HG03439 (cell line): ENCODE measurements at regions not wholly inside any gene's neighbourhood (a gene's known extent, or its start where the extent isn't known, plus 50 kb on each side); places are given as distances from the start of the nearest gene placed in this dataset.

Experiments
- ATAC-seq: cut with Tn5 transposase; IDR thresholded peaks from one replicate; pipeline ENCODE4 v1.9.1; 2021; ENCODE audit warnings: mild to moderate bottlenecking, moderate library complexity; ENCODE audit not compliant: unreplicated experiment

GRCh38 chr10:76667408-76668370, 969.9 kb downstream of the KCNMA1 start:
- ATAC-seq, result no peak

- ATAC-seq, result no peak
These were observed 970.7 kb downstream of the KCNMA1 start for GRCh38 chr10:76666891-76667290.

GRCh38 chr10:76665029-76665428, 972.6 kb downstream of the KCNMA1 start:
- ATAC-seq, result no peak

GRCh38 chr10:76657337-76658012, 980.1 kb downstream of the KCNMA1 start:
- peak; percentile 58 for ATAC-seq

- ATAC-seq, result no peak
These were observed 986.5 kb downstream of the KCNMA1 start for GRCh38 chr10:76651154-76651553.

GRCh38 chr10:76649723-76650127, 987.9 kb downstream of the KCNMA1 start:
- no peak for ATAC-seq

- no peak for ATAC-seq
These were observed 988.4 kb downstream of the KCNMA1 start for GRCh38 chr10:76649254-76649653.

- ATAC-seq, result no peak
These were observed 990.3 kb downstream of the KCNMA1 start for GRCh38 chr10:76647301-76647700.

GRCh38 chr10:76645341-76645740, 992.3 kb downstream of the KCNMA1 start:
- ATAC-seq, result no peak

GRCh38 chr10:76644476-76644875, 993.1 kb downstream of the KCNMA1 start:
- ATAC-seq, result no peak

GRCh38 chr10:76643511-76643911, 994.1 kb downstream of the KCNMA1 start:
- no peak for ATAC-seq

GRCh38 chr10:76642358-76642757, 995.2 kb downstream of the KCNMA1 start:
- no peak for ATAC-seq

- no peak for ATAC-seq
These were observed 996.4 kb downstream of the KCNMA1 start for GRCh38 chr10:76641215-76641614.

GRCh38 chr10:76640806-76641205, 996.8 kb downstream of the KCNMA1 start:
- ATAC-seq, result no peak

- ATAC-seq, result no peak
These were observed 1004.9 kb downstream of the KCNMA1 start for GRCh38 chr10:76632767-76633051.

GRCh38 chr10:76631884-76632766, 1005.5 kb downstream of the KCNMA1 start:
- no peak for ATAC-seq

- no peak for ATAC-seq
These were observed 1006.5 kb downstream of the KCNMA1 start for GRCh38 chr10:76631036-76631670.

GRCh38 chr10:76628801-76629200, 1008.8 kb downstream of the KCNMA1 start:
- no peak for ATAC-seq

GRCh38 chr10:76626386-76626785, 1011.2 kb downstream of the KCNMA1 start:
- no peak for ATAC-seq

GRCh38 chr10:76624470-76624869, 1013.1 kb downstream of the KCNMA1 start:
- peak; percentile 73 for ATAC-seq
